ENCODE measurements at regions not wholly inside any gene's neighbourhood (a gene's known extent, or its start where the extent isn't known, plus 50 kb on each side); places are given as distances from the start of the nearest gene placed in this dataset.

- no peak for DNase-seq (ENCODE audit: low read depth in 3 of 3, low spot score in 2 of 3)
Observed at GRCh38 chrX:40155589-40156469, 58.1 kb upstream of the BCOR start.

DNA sequence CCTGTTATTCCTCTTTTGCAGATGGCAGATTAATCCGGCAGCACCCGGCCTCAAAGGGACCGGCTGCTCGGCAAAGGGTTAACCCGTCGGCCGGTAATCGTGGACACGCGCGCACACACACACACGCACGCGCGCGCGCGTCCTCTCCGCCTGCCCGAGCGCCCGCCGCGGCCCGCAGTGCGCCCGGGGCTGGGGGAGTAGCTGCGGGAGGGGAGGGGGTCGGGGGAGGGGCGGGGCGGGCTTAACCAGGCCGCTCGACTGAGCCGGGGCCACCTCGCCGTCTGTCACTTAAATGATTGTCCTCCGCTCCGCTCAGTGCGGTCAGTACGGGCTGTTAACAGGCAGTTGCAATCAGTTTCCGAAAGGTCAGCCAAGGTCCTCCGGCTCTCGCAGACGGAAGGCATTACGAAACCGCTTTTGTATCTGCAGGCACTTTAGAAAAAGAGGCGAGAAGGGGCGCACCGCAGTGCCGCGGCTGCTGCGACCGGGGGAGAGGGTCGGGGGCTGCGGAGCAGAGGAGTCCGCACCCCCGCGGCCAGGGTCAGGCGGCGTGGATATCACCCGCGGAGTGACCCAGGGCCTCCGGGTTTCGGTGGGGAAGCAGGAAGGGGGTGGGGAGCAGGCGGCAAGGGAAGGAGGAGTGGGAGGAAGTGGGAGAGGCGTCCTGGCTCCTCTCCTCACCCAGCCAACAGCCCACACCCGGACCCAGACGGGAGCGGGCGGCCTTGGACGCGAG is 57.3 kb upstream of the BCOR start:
- no peak for DNase-seq (ENCODE audit: low read depth in 3 of 3, low spot score in 2 of 3)

GRCh38 chrX:40154250-40154852 is 56.6 kb upstream of the BCOR start:
- DNase-seq (ENCODE audit: low read depth in 3 of 3, low spot score in 2 of 3): no peak

DNA sequence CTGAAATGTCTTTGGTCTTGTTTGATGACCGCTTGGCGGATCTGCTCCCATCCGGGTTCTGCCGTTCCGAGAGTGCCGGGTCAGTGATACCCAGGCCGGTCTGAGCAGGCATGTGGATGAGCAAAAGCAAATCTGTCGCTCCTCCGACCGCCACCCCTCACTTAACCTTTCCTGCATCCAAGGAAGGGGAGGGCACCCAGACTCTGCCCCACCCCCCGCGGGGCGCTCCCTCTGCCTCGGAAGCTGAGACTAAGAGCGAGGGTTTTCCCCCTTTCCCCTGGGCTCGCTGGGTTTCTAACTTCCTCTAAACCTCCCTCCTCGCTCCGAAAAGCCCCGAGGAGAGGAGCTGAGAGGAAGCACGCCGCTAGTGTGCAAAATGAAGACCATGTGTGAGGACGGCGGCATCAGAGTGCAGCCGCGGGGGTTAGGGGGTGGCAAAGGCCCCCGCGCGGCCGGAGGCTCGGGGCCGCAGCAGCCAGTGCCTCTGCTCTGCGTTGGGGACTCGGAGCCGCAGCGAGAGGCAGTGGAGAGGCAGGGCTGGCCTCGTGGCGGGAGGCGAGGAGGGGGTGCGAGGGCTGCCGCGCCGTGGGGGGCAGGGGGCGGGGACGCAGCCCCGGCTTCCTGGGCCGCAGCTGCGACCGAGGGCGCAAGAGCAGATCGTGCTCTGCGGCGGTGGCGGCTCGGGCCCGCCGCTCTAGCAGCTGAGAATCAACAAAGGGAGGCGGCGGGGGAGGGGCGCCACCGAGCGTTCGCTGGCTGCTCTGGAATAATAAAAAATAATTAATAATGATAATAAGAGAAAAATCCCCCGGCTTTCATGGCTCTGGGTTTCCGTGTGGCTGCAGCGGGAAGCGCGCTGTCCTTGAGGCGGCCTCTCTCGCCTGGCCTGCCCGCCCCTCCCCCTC is 55.8 kb upstream of the BCOR start:
- no peak for DNase-seq (ENCODE audit: low read depth in 3 of 3, low spot score in 2 of 3)

DNA sequence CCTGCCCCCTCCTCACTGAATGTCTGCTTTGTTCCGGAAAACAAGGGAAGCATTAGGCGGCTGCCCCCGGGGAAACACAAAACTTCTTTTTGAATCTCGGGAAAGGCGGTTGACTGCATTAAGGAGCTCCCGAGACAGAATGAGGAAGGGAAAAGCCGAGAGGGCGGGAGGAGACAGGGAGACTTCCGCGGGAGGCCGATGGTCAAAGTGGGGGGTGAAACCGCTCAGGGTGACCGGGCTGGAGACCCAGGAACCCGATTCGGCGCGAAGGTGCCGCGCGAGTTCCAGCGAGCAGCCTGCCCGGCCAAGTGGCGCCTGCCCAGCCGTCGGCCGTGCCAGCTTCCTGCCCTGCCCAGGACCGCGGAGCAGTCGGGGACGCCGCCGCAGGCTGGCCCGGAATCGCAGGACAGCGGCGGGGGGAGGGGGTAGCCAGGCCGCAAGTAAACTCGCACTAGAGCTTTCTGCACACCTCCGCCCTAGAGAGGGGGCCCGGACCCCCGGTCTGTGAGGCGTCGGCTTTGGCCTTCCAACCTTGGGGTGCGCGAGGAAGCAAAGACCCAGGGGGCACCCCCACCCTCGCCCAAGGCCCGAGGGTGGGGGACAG is 55.1 kb upstream of the BCOR start:
- DNase-seq (ENCODE audit: low read depth in 3 of 3, low spot score in 2 of 3): no peak

DNA sequence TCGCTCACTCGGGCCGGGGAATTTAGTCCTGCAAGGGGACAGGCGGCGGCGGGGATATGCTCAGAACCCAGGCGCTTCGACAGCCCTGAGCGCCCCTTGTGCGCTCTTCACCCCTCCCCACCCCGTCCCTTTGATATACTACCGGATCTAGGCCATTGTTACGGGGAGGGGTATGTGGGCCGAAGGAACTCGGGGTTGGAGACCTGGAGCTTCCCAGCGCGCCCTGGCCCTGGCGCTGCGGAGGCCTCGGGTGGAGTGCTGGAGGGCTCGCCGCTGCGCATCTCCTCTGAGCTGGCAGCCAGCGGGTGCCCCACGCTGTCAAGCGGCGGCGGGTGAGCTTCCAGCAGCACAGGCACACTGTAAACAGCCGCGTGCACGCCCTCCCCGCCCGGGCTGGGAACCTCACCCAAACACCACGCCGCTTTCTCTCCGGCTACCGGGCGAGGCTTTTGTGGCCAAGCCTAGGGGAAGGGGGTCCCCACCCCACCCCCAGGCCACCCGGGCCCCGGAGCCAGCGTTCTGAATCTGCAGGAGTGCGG is 54.5 kb upstream of the BCOR start:
- DNase-seq (ENCODE audit: low read depth in 3 of 3, low spot score in 2 of 3): no peak

DNA sequence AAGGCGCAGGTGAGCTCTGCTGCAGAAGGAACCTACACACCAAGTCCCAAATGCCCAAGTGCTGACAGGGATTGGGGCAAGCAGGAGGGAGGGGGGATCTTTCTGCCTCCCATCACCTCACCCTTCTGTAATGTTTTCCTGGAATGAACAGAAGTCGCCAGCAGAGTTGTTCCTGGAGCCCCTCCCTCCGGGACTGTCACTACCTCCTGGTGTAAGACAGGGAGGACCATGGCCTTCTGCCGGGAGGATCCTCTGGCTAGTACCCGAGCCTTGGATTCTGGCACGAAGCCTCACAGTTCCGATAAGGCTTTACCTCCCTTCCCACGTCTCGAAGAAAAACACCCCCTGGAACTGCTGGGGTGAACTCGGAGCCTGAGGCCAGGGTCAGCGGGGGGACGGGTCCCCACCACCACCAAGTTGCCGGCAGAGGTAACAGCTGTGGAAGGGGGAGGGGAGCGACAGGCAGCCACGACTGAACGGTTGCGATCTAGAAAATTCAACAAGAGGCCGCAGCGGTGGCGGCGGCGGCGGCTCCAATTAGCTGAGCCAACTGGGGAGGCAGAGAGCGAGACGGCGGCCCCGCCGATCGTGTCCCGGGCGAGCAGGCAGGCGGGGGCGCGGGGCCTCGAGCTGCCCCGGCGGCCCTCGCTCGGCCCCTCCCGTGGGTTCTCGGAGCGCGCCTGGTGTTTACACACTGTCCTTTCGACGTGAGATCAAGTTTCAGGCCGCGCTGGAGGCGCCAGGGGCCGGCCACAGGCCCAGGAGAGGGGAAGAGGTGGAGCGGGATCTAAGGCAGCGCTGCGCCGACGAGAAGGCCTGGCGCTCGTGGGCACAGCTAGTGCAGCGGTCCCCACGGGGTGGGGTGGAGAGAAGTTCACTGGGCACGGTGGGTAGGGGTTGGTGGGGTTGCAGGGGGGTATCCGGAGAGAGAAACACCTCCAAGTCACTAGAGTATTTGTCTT is 53.7 kb upstream of the BCOR start:
- no peak for DNase-seq (ENCODE audit: low read depth in 3 of 3, low spot score in 2 of 3)

GRCh38 chrX:40150503-40150902 is 52.7 kb upstream of the BCOR start:
- DNase-seq (ENCODE audit: low read depth in 3 of 3, low spot score in 2 of 3): no peak

- DNase-seq (ENCODE audit: low read depth in 3 of 3, low spot score in 2 of 3): no peak
Observed at GRCh38 chrX:40149286-40150175, 51.8 kb upstream of the BCOR start.

DNA sequence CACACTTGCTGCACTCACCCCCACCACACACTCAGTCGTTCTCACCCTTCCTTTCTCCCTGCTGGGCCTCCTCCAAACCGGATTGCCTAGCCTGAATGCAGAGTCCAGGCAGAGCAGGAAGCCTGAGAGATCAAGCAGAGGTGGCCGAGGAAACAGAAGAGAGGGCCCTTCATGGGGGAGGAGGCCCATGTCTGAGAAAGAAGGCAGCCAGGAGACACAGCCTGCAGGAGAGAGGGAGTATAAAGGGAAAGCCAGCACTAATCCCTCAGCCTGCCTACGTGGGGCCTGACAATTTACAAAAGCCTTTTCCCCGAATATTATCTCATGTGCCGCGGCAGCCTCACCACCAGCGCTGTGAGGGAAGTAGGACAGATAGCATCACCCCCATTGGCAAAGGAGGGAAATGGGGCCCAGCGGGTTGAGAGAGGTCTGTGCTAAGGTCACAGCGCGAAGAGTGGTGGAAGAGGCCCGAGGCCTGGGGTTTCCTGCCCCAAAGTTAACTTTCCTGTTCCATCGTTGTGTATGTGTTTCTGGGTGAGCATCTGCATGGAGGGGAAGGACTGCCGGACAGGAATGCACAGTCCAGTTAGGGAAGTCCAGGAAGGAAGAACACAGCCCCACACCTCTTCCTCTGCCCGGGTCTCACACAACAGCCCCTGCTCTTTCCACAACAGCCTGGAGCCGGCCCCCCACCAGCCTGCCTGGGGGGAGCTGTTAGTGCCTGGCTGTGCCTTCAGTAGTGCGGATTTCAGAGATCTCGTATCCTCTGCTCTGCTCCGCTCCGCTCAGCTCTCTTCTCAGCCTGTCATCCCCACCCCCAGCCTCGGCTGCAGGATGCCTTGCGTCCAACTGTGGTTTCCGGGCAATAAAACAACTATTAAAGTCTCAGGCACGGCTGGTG is 50.9 kb upstream of the BCOR start:
- DNase-seq (ENCODE audit: low read depth in 3 of 3, low spot score in 2 of 3): no peak

DNA sequence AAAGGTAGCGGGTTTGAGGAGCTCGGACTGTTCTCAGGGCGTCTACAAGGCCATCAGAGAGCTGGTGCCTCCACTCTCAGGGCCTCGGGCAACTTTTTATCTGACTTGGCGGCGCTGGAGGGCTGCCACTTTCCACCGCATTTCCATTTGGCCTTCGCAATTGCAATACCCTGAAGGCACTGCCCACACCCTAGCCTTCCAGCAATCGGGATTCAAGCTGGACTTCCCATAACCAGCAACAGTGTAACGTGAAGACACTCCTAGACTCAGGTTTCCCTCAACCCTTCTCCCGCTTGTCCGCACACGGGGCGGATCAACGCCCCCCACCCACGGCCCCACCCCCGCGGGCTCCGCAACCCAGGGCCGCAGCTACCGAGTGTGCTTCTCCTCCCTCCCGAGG is 50.2 kb upstream of the BCOR start:
- no peak for DNase-seq (ENCODE audit: low read depth in 3 of 3, low spot score in 2 of 3)
